ACC112 (cell line): ENCODE measurements at regions not wholly inside any gene's neighbourhood (a gene's known extent, or its start where the extent isn't known, plus 50 kb on each side); places are given as distances from the start of the nearest gene placed in this dataset.

ENCODE experiments used
- H2AFZ ChIP-seq: fragments of 200-600 bp; sonication (generic); one replicate; pipeline ENCODE4 v1.6.0; 2017; ENCODE audit warnings: antibody characterized with exemption, low read length; ENCODE audit not compliant: unreplicated experiment
- H3K27ac ChIP-seq: fragments of 200-600 bp; sonication (generic); 2 replicates; pipeline ENCODE4 v1.5.1; 2014; ENCODE audit warnings: low read depth, mild to moderate bottlenecking, antibody characterized with exemption, low read length, moderate library complexity
- H3K27me3 ChIP-seq: fragments of 200-600 bp; sonication (generic); 2 replicates; pipeline ENCODE4 v1.6.1; 2014; ENCODE audit warnings: mild to moderate bottlenecking, antibody characterized with exemption, low read length, moderate library complexity, mixed read lengths; ENCODE audit not compliant: insufficient read depth
- H3K36me3 ChIP-seq: fragments of 200-600 bp; sonication (generic); 2 replicates; pipeline ENCODE4 v1.6.1; 2016; ENCODE audit warnings: mild to moderate bottlenecking, antibody characterized with exemption, low read length, moderate library complexity, mixed read lengths; ENCODE audit not compliant: insufficient read depth
- H3K4me1 ChIP-seq: fragments of 200-600 bp; sonication (generic); one replicate; pipeline ENCODE4 v1.6.1; 2016; ENCODE audit warnings: low read length, mixed read lengths; ENCODE audit not compliant: insufficient read depth, unreplicated experiment, control insufficient read depth
- H3K4me3 ChIP-seq: fragments of 200-600 bp; sonication (generic); 2 replicates; pipeline ENCODE4 v1.5.1; 2014; ENCODE audit warnings: mild to moderate bottlenecking, low read depth, low read length
- H3K79me2 ChIP-seq: fragments of 200-600 bp; sonication (generic); one replicate; pipeline ENCODE4 v1.6.0; 2016; ENCODE audit warnings: low read length; ENCODE audit not compliant: control insufficient read depth, unreplicated experiment, insufficient read depth

DNA sequence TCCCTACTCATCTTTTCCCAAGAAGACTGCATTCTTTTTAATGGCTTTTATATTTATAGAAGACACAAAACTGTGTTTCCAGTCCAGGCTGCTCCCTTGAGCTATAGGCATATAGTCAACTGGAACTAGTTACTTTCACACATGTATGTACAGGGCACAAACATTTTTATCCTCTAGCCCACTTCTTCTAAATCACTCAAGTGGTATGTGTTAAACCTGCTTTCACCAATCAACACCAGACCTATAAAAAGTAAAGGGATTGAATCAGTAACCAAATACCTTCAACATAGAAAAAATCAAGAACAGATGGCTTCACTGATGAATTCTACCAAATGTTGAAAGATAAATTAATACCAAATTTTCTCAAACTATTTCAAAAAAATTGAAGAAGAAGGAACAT, 584.2 kb upstream of the SLITRK1 start:
- no peaks in the 10 kb centered on the region for H3K36me3 ChIP-seq
- no peaks in the 10 kb centered on the region for H3K79me2 ChIP-seq
- H3K27me3 ChIP-seq: no peaks in the 10 kb centered on the region
- no peak overlapping the region for H3K27ac ChIP-seq
- no peak overlapping the region for H2AFZ ChIP-seq
- H3K4me3 ChIP-seq: no peak overlapping the region
- H3K4me1 ChIP-seq: no peaks in the 10 kb centered on the region

DNA sequence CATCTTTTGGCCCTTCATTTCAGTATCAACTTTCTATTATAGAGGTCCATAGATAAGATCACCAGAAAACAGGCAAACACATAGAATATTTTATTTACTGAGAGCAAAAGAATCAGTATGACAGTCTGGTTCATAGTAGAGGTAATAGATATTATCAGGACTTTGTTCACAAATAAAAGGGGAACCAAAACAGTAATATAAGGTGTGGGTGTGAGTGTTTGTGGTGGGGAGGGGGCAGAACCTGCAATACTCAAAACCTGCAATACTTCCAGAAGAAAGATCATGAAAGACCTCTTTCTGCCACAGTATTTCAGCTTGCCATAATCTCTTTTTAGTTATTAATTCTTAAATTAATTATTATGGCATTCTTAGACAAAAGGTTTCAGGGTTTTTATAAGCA, 578.7 kb upstream of the SLITRK1 start:
- Histone ChIP-seq H3K79me2 (no peaks in the 10 kb centered on the region), H3K4me1 (no peaks in the 10 kb centered on the region), H3K4me3 (no peak overlapping the region), H2AFZ (no peak overlapping the region), H3K36me3 (no peaks in the 10 kb centered on the region), H3K27ac (no peak overlapping the region), H3K27me3 (no peaks in the 10 kb centered on the region)

DNA sequence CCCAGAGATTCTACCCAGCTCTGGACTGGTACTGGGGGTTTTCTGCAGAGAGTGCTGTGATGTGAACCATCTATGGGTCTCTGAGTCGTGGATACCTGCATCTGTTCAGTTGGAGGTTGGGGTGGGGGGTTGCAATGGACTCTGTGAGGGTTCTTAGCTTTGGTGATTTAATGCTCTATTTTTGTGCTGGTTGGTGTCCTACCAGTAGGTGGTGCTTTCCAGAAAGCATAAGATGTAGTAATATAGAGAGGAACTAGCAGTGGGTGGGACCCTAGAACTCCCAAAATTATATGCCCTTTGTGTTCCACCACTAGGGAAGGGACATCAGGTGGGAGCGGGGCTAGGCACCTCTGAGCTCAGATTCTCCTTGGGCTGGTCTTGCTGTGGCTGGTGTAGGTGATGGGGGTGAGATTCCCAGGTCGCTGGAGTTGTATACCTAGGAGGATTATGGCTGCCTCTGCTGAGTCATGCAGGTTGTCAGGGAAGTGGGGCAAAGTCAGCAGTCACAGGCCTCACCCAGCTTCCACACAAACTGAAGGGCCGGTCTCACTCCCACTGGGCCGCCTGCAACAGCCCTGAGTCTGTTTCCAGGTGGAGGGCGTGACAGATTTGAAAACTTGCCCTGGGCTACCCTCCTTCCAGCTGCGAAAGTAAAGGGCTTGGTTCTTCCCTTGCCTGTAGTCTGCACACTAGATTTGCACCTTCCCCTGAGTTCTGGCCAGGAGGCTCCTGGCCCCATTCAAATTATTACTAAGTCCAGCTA, 573.0 kb upstream of the SLITRK1 start:
- Histone ChIP-seq H3K36me3 (no peaks in the 10 kb centered on the region), H3K27ac (no peak overlapping the region), H2AFZ (no peak overlapping the region), H3K4me3 (no peak overlapping the region), H3K79me2 (no peaks in the 10 kb centered on the region), H3K27me3 (no peaks in the 10 kb centered on the region), H3K4me1 (no peaks in the 10 kb centered on the region)

DNA sequence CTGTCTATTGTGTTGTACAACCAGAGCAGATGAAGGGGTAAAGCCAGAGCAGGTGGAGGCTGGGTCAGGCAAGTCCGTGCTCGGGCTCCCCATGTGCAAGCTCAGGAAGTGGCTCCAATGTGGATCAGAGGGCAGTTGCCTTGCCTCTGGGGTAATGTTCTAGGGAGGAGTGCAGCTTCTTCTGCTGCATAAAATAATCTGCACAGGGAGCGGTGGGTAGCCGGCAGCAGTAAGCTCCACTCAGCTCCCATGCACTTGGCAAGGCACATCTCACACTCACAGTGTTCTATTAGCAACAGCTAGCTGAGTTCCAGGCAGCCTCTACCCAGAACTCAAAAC, 565.3 kb upstream of the SLITRK1 start:
- Histone ChIP-seq H3K4me3 (no peak overlapping the region), H3K36me3 (no peaks in the 10 kb centered on the region), H3K79me2 (no peaks in the 10 kb centered on the region), H3K27ac (no peak overlapping the region), H3K27me3 (no peaks in the 10 kb centered on the region), H3K4me1 (no peaks in the 10 kb centered on the region), H2AFZ (no peak overlapping the region)

DNA sequence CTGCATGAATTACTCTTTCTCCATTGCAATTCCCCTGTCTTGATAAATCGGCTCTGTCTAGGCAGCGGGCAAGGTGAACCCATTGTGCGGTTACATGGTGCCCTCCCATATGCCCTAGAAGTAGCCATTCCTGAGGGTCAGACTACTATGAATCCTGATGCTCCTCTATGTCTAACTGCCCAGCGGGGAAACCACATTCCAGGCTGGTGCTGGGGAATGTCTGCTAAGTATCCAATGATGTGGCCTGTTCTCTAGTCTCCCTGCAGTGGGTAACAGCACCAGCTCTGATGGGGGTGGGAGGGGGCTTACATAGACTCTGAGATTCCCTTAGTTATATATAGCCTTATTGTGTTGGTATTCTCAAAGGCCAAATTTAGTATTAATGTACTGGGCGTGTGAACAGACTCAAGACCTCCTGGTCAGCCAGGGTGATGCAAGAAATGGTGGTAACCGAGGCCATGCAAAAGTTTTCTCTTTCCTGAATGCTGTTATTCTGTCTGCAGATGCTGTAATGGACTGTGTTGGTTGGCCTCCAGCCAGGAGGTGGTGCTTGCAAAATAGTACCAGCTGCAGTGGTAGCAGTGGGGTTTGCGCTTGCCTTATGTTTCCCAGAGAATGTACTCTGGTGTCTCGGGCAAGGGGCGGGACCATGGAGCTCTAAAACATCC, 564.8 kb upstream of the SLITRK1 start:
- H3K4me1 ChIP-seq: no peaks in the 10 kb centered on the region
- H3K27me3 ChIP-seq: no peaks in the 10 kb centered on the region
- no peak overlapping the region for H2AFZ ChIP-seq
- H3K4me3 ChIP-seq: no peak overlapping the region
- H3K36me3 ChIP-seq: no peaks in the 10 kb centered on the region
- H3K79me2 ChIP-seq: no peaks in the 10 kb centered on the region
- H3K27ac ChIP-seq: no peak overlapping the region

DNA sequence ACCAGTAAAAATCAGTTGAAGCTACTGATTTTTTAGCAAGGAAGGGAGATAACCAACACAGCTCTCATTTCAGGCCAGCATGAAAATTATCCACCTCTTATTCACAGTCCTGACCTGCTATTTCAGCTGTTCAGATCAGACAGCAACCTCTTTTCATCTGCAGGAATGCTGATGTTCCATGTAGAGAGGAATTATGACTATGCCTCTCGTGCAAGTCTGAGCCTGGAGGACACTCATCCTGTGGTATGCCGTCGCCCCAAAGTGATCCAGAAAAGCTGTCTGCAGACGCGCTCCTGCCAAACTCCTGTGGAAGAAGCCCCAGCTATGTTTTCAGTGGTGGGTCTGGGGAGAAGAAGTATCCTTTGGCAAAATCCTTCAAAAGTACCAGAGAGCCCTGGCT, 563.5 kb upstream of the SLITRK1 start:
- H3K36me3 ChIP-seq: no peaks in the 10 kb centered on the region
- H3K79me2 ChIP-seq: no peaks in the 10 kb centered on the region
- H3K27me3 ChIP-seq: no peaks in the 10 kb centered on the region
- no peak overlapping the region for H3K4me3 ChIP-seq
- no peak overlapping the region for H3K27ac ChIP-seq
- no peak overlapping the region for H2AFZ ChIP-seq
- no peaks in the 10 kb centered on the region for H3K4me1 ChIP-seq

DNA sequence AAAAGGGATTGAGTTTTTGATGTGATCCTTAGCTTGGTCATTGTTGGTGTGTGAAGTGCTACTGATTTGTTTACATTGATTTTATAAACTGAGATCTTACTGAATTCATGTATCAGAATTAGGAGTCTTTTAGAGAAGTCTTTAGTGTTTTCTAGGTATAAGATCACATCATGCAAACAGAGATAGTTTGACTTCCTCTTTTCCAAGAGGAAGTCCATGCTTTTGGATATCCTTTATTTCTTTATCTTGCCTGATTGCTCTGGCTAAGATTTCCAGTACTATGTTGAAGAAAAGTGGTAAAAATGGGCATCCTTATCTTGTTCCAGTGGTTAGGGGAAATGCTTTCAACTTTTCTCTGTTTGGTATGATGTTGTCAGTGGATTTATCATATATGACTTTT, 561.2 kb upstream of the SLITRK1 start:
- Histone ChIP-seq H3K4me1 (no peaks in the 10 kb centered on the region), H3K27me3 (no peaks in the 10 kb centered on the region), H2AFZ (no peak overlapping the region), H3K79me2 (no peaks in the 10 kb centered on the region), H3K36me3 (no peaks in the 10 kb centered on the region), H3K27ac (no peak overlapping the region), H3K4me3 (no peak overlapping the region)

DNA sequence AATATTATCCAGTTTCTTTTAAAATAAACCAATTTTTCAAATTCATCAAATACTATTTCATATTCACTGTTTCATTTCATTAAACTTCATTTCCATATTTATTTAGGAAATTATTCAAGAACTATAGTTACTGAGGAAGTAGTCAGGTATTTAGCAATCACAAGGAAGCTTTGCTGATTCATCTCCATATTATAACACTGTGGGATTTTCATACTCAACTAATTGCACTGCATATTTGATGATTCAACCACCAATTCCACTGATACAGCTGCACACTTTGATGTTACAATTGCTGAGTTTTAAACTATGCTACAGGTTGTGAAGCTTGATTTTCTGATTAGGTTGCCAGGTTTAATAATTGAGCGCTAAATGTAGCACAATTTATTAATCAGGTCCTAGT, 556.8 kb upstream of the SLITRK1 start:
- no peak overlapping the region for H3K27ac ChIP-seq
- no peak overlapping the region for H3K4me3 ChIP-seq
- no peaks in the 10 kb centered on the region for H3K4me1 ChIP-seq
- H3K27me3 ChIP-seq: no peaks in the 10 kb centered on the region
- H2AFZ ChIP-seq: no peak overlapping the region
- H3K36me3 ChIP-seq: no peaks in the 10 kb centered on the region
- H3K79me2 ChIP-seq: no peaks in the 10 kb centered on the region

DNA sequence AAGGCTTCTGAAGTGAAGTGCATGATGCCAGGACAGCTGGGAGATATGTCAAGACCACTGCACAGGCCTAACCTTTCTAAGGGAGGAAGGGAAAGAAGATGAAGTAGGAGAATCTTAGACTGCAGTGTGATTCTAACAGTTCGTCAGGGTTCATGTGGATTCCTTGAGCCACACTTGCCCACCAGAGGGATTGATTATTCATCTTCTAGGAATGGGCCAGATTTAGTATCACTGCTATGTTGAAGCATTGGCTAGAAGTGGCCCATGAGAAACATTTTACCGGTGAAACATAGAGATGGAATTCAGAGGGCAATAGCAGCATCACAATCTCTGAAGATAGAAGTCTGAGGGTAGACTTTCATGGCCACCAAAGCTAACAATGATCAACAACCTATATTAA, 550.8 kb upstream of the SLITRK1 start:
- H3K36me3 ChIP-seq: no peaks in the 10 kb centered on the region
- no peaks in the 10 kb centered on the region for H3K79me2 ChIP-seq
- no peak overlapping the region for H2AFZ ChIP-seq
- H3K27ac ChIP-seq: peak overlapping the region; percentile 39; the same call in 1 of the 2 replicates
- no peaks in the 10 kb centered on the region for H3K27me3 ChIP-seq
- peaks cover 18% of the 10 kb centered on the region for H3K4me1 ChIP-seq
- H3K4me3 ChIP-seq: no peak overlapping the region

DNA sequence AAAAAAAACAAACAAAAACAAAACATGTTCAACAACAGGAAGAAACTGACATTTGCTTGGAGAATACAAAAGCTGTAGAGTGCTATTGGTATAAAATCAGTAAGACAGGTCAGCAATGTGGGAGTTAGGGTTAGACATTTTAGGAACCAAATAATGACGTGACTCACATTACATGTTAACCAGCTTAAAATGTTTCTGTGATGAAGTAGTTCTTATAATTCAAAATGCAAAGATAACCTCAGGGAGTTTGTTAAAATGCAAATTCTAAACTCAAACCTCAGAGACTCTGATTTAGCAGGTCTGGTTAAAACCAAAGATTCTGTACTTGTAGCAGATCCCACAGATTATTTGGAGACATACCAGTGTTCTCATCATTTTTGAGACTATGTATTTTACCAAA, 549.4 kb upstream of the SLITRK1 start:
- Histone ChIP-seq H3K27ac (no peak overlapping the region), H3K27me3 (no peaks in the 10 kb centered on the region), H3K4me3 (no peak overlapping the region), H3K79me2 (no peaks in the 10 kb centered on the region), H2AFZ (peak overlapping the region; percentile 62), H3K4me1 (peaks cover 18% of the 10 kb centered on the region), H3K36me3 (no peaks in the 10 kb centered on the region)

DNA sequence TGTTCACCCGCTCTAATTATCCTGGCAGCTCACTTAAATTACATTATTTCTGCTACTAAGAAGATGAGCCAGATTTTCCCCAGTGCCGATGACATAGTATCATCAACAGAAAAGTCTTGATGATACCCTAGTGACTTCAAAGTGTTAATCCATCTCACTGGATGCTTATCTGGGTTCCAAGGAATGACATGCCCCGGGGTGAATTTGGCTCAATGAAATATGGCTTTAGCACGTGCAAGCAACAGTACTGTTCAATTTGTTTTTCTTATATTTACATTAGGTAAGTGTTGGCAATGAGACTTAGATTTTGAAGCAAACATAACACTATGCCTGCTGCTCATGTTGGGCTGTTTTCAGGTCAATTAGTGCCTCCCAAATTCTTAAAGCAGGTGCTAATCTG, 548.2 kb upstream of the SLITRK1 start:
- peaks cover 18% of the 10 kb centered on the region for H3K4me1 ChIP-seq
- no peaks in the 10 kb centered on the region for H3K79me2 ChIP-seq
- H3K4me3 ChIP-seq: peak overlapping the region; percentile 42
- peak overlapping the region; percentile 28; the same call in 1 of the 2 replicates for H3K27ac ChIP-seq
- peak overlapping the region; percentile 50 for H2AFZ ChIP-seq
- no peaks in the 10 kb centered on the region for H3K36me3 ChIP-seq
- H3K27me3 ChIP-seq: no peaks in the 10 kb centered on the region
